ENCODE measurements at regions not wholly inside any gene's neighbourhood (a gene's known extent, or its start where the extent isn't known, plus 50 kb on each side); places are given as distances from the start of the nearest gene placed in this dataset.

- TF ChIP-seq, protein P1, sequence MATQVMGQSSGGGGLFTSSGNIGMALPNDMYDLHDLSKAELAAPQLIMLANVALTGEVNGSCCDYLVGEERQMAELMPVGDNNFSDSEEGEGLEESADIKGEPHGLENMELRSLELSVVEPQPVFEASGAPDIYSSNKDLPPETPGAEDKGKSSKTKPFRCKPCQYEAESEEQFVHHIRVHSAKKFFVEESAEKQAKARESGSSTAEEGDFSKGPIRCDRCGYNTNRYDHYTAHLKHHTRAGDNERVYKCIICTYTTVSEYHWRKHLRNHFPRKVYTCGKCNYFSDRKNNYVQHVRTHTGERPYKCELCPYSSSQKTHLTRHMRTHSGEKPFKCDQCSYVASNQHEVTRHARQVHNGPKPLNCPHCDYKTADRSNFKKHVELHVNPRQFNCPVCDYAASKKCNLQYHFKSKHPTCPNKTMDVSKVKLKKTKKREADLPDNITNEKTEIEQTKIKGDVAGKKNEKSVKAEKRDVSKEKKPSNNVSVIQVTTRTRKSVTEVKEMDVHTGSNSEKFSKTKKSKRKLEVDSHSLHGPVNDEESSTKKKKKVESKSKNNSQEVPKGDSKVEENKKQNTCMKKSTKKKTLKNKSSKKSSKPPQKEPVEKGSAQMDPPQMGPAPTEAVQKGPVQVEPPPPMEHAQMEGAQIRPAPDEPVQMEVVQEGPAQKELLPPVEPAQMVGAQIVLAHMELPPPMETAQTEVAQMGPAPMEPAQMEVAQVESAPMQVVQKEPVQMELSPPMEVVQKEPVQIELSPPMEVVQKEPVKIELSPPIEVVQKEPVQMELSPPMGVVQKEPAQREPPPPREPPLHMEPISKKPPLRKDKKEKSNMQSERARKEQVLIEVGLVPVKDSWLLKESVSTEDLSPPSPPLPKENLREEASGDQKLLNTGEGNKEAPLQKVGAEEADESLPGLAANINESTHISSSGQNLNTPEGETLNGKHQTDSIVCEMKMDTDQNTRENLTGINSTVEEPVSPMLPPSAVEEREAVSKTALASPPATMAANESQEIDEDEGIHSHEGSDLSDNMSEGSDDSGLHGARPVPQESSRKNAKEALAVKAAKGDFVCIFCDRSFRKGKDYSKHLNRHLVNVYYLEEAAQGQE (IDR thresholded peaks at IDR 0.05; ENCODE audit: low read depth) = no peak
- TF ChIP-seq CEBPB (IDR thresholded peaks at IDR 0.05) (no peak), CREB1 (IDR thresholded peaks at IDR 0.05; ENCODE audit: low read depth) (no peak)
Observed at GRCh38 chr15:70375006-70375431, 277.3 kb upstream of the TLE3 start.

Data from Ishikawa (cell line).